Endothelial cell (in vitro differentiated cells): ENCODE measurements at regions not wholly inside any gene's neighbourhood (a gene's known extent, or its start where the extent isn't known, plus 50 kb on each side); places are given as distances from the start of the nearest gene placed in this dataset.

ENCODE experiments used
- DNase-seq: peaks from one replicate; pipeline ENCODE4 v3.0.0; 2021; ENCODE audit warnings: low spot score
- H3K27ac Mint-ChIP-seq: one replicate; pipeline ENCODE4 v1.8.0; 2021; ENCODE audit warnings: mixed read lengths, inconsistent platforms; ENCODE audit not compliant: unreplicated experiment
- H3K27me3 Mint-ChIP-seq: one replicate; pipeline ENCODE4 v1.8.0; 2021; ENCODE audit warnings: mild to moderate bottlenecking, moderate library complexity, mixed read lengths, inconsistent platforms; ENCODE audit not compliant: unreplicated experiment
- H3K36me3 Mint-ChIP-seq: one replicate; pipeline ENCODE4 v1.8.0; 2021; ENCODE audit warnings: mild to moderate bottlenecking, low read depth, mixed read lengths, inconsistent platforms; ENCODE audit not compliant: unreplicated experiment
- H3K4me1 Mint-ChIP-seq: one replicate; pipeline ENCODE4 v1.8.0; 2021; ENCODE audit warnings: mild to moderate bottlenecking, mixed read lengths, inconsistent platforms; ENCODE audit not compliant: unreplicated experiment
- H3K4me3 Mint-ChIP-seq: one replicate; pipeline ENCODE4 v1.8.0; 2021; ENCODE audit warnings: mild to moderate bottlenecking, mixed read lengths, inconsistent platforms; ENCODE audit not compliant: unreplicated experiment
- H3K9me3 Mint-ChIP-seq: one replicate; pipeline ENCODE4 v1.8.0; 2021; ENCODE audit warnings: mixed read lengths, inconsistent platforms; ENCODE audit not compliant: unreplicated experiment
- CTCF ChIP-seq: fragments of 200-600 bp; sonication (generic); IDR thresholded peaks from one replicate; pipeline ENCODE4 v1.5.0; 2021; ENCODE audit warnings: antibody characterized with exemption; ENCODE audit not compliant: unreplicated experiment

DNA sequence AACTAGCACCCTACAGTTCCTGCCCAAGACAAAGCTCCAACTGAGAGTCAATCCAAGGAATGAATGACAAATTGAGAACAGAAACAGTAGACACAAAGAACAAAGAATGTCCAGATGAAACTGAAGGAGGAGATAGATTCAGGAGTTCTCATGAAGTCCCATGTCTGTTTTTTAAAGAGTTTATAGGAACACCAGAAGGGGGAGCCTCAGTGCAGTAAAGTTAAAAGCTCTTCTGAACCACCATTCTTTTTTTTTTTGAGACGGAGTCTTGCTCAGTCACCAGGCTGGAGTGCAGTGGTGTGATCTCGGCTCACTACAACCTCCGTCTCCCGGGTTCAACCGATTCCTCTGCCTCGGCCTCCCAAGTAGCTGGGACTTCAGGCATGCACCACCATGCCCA is 323.6 kb downstream of the MRPL39 start:
- Mint-ChIP-seq H3K4me1 (no peaks in the 10 kb centered on the region), H3K9me3 (no peaks in the 10 kb centered on the region)

DNA sequence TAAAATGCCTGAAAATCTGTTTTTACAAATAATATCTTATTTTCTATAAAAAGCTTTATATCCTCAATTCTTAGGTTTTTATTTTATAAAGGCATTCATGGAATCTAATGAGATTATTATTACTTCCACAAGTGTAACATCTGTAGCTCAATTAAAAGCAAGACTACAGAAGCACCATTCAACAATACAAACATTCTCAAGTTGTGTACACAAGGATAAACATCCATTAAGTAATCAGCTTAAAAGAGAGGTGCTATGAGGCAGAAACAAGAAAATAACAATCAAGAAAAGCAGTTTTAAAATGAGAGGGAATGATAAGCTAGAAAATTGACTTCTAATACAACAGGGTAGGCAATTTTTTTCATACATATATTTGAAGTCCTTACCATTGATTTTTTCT is 326.1 kb downstream of the MRPL39 start:
- H3K4me3 Mint-ChIP-seq, result no peak overlapping the region
- H3K36me3 Mint-ChIP-seq, result no peaks in the 10 kb centered on the region
- H3K4me1 Mint-ChIP-seq, result no peaks in the 10 kb centered on the region
- no peak for TF ChIP-seq CTCF
- DNase-seq, result no peak
- H3K9me3 Mint-ChIP-seq, result no peaks in the 10 kb centered on the region
- no peaks in the 10 kb centered on the region for H3K27me3 Mint-ChIP-seq
- no peak overlapping the region for H3K27ac Mint-ChIP-seq

More for the DNA sequence above, 323.6 kb downstream of the MRPL39 start:
- Mint-ChIP-seq H3K27ac (no peak overlapping the region), H3K4me3 (no peak overlapping the region), H3K27me3 (no peaks in the 10 kb centered on the region), H3K36me3 (no peaks in the 10 kb centered on the region)
- peak; percentile 27 for TF ChIP-seq CTCF
- DNase-seq, result peak; percentile 36

- no peak overlapping the region for H3K4me3 Mint-ChIP-seq
- H3K36me3 Mint-ChIP-seq, result no peaks in the 10 kb centered on the region
- no peak for TF ChIP-seq CTCF
- H3K4me1 Mint-ChIP-seq, result no peaks in the 10 kb centered on the region
- DNase-seq, result no peak
- H3K27ac Mint-ChIP-seq, result no peak overlapping the region
- H3K9me3 Mint-ChIP-seq, result no peaks in the 10 kb centered on the region
- H3K27me3 Mint-ChIP-seq, result no peaks in the 10 kb centered on the region
These were observed 327.2 kb downstream of the MRPL39 start for GRCh38 chr21:25280061-25280460.

DNA sequence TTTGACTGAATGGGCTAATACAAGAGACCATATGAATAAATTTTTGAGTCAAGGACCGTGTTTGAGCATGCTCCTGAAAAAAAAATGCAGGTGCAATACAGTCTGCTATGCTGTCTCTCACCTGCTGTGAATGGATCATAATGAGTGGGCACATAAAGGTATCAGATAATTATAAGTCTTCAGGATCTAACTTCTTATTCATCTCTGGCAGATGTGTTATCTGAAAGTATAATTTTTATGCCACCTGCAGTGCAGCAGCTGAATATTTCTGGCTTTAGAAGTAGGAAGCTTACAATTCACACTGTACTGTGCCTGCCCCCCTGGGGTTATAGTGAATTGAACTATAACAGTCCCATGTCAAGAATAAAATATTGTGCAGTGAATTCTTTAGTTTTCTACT is 333.3 kb downstream of the MRPL39 start:
- Mint-ChIP-seq H3K9me3 (no peaks in the 10 kb centered on the region), H3K36me3 (no peaks in the 10 kb centered on the region), H3K4me1 (no peaks in the 10 kb centered on the region), H3K4me3 (no peak overlapping the region), H3K27ac (no peak overlapping the region), H3K27me3 (no peaks in the 10 kb centered on the region)
- no peak for TF ChIP-seq CTCF
- DNase-seq, result no peak

DNA sequence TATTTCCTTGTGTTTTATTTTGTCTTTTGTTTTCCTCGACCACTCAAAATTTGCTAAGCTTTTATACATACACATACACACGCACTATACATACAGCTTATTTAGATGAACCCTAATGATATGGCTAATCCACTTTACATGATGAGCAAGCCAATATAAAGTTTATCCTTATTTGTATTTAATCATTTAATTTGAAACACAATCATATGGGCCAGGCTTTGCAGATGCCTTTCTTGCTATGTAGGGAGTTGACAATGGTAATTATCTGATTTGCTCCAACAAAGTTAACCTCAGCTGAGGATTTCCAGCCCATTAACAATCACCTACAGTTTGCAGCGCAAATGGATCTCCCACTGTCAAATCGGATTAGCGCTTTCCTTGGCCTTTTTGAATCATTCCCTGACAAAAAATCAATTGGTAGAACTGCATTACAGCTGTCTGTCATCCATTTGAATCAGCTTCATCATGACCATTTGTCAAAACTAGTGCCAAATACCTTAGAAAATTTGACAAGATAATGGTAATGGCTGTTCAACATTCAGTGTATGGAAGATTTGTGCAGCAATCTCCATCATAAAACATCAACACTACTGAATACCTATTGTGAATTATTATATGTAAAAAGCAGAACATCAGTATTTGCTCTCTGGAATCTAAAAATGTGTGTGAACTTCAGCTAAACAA is 352.6 kb downstream of the MRPL39 start:
- TF ChIP-seq CTCF, result no peak
- peaks cover 7% of the 10 kb centered on the region for H3K4me1 Mint-ChIP-seq
- peaks cover 10% of the 10 kb centered on the region for H3K9me3 Mint-ChIP-seq
- H3K27ac Mint-ChIP-seq, result no peak overlapping the region
- no peaks in the 10 kb centered on the region for H3K27me3 Mint-ChIP-seq
- DNase-seq, result no peak
- no peak overlapping the region for H3K4me3 Mint-ChIP-seq
- H3K36me3 Mint-ChIP-seq, result no peaks in the 10 kb centered on the region
